LNCAP (cell line): ENCODE measurements at regions not wholly inside any gene's neighbourhood (a gene's known extent, or its start where the extent isn't known, plus 50 kb on each side); places are given as distances from the start of the nearest gene placed in this dataset.

Source experiments
- CTCF ChIP-seq: fragments of 450-650 bp; IDR thresholded peaks from 2 replicates; pipeline ENCODE4 v1.5.1; 2017; ENCODE audit warnings: mild to moderate bottlenecking

GRCh38 chr10:130901311-130902165 is 410.0 kb downstream of the TCERG1L start:
- no peak for TF ChIP-seq CTCF

GRCh38 chr10:130902471-130902870 is 409.1 kb downstream of the TCERG1L start:
- no peak for TF ChIP-seq CTCF

- no peak for TF ChIP-seq CTCF
Observed at GRCh38 chr10:130902929-130903328, 408.6 kb downstream of the TCERG1L start.

GRCh38 chr10:130904676-130905075 is 406.8 kb downstream of the TCERG1L start:
- no peak for TF ChIP-seq CTCF

GRCh38 chr10:130905386-130905785 is 406.1 kb downstream of the TCERG1L start:
- TF ChIP-seq CTCF: no peak

GRCh38 chr10:130905921-130906320 is 405.6 kb downstream of the TCERG1L start:
- TF ChIP-seq CTCF: no peak

GRCh38 chr10:130910848-130911247 is 400.7 kb downstream of the TCERG1L start:
- no peak for TF ChIP-seq CTCF
